Right lobe of liver (tissue), 6 donors: ENCODE measurements at regions not wholly inside any gene's neighbourhood (a gene's known extent, or its start where the extent isn't known, plus 50 kb on each side); places are given as distances from the start of the nearest gene placed in this dataset.

Experiments
- ATAC-seq, 4 donors: fragments of 200-7000 bp; cut with Tn5 transposase; one replicate each; pipeline ENCODE4 v1.9.1; 2020; ENCODE audit warnings: mild to moderate bottlenecking in 4 of 4, moderate library complexity in 4 of 4
- DNase-seq, 3 donors: peaks; one replicate each; pipeline ENCODE4 v3.0.0-alpha.2; 2020
- H3K27ac ChIP-seq, 3 donors: fragments of 200-600 bp; one replicate each; pipeline ENCODE4 v1.8.0; 2022
- H3K27me3 ChIP-seq, 2 donors: fragments of 200-600 bp; one replicate each; pipeline ENCODE4 v1.8.0; 2022
- H3K36me3 ChIP-seq, 4 donors: fragments of 200-600 bp; sonication (generic) in 1 of 4; one replicate each; pipeline versions ENCODE4 v1.5.1 to v1.8.0; 2017 to 2022; ENCODE audit warnings: control low read depth in 1 of 4
- H3K4me1 ChIP-seq, 4 donors: fragments of 200-600 bp; sonication (generic) in 1 of 4; one replicate each; pipeline versions ENCODE4 v1.5.1 to v1.8.0; 2017 to 2022; ENCODE audit warnings: control low read depth in 1 of 4
- H3K4me3 ChIP-seq, 3 donors: fragments of 200-600 bp; one replicate each; pipeline ENCODE4 v1.8.0; 2022
- H3K9me3 ChIP-seq, 4 donors: fragments of 200-600 bp; sonication (generic) in 1 of 4; one replicate each; pipeline versions ENCODE4 v1.5.1 to v1.8.0; 2017 to 2022; ENCODE audit warnings: control low read depth in 1 of 4
- CTCF ChIP-seq, 4 donors: fragments of 200-600 bp in 3 of 4; fragments of 450-650 bp in 1 of 4; IDR thresholded peaks; one replicate each; pipeline versions ENCODE4 v1.5.1 to v1.8.0; 2016 to 2022; ENCODE audit warnings: antibody characterized with exemption in 4 of 4, mild to moderate bottlenecking in 2 of 4
- POLR2A ChIP-seq: fragments of 450-650 bp; IDR thresholded peaks from one replicate; pipeline ENCODE4 v1.6.1; 2017; ENCODE audit warnings: antibody characterized with exemption, mild to moderate bottlenecking
- WGBS: methylation state at CpG from one replicate; pipeline ENCODE4 v1.1.6; 2018; ENCODE audit warnings: low coverage, low lambda C conversion rate; ENCODE audit not compliant: insufficient coverage; ENCODE audit errors: missing lambda C conversion rate; 5-methylcytosine and 5-hydroxymethylcytosine counted together
- intact Hi-C, 2 donors: fragments of 100-400 bp; cut with DNase I; formaldehyde crosslinking; loops; one replicate each; pipeline versions ENCODE4 v1.11.2 to v1.14.1; 2022
- donor health status: DM: no; HTN: yes; CAD: no.
- donor health status: DM: no; HTN: no; CAD: no.
- donor health status: DM: no; HTN: no; CAD: no.
- donor health status: DM: no; HTN: yes; CAD: no.
- donor health status: DM: no; HTN: yes; CAD: no.

GRCh38 chr6:141361559-141361958 is 771.2 kb upstream of the GJE1 start:
- no peaks in the 10 kb centered on the region for H3K36me3 ChIP-seq
- no peak for TF ChIP-seq CTCF (IDR thresholded peaks at IDR 0.05)
- TF ChIP-seq POLR2A = no peak
- DNase-seq = no peak
- intact Hi-C loops = no loop called here
- no peaks in the 10 kb centered on the region for H3K4me1 ChIP-seq
- H3K27ac ChIP-seq = no peak overlapping the region
- no peaks in the 10 kb centered on the region for H3K9me3 ChIP-seq
- ATAC-seq = no peak
- H3K4me3 ChIP-seq = no peak overlapping the region
- 57% methylated on average over 1 of the region's 1 CpG for WGBS
- H3K27me3 ChIP-seq = no peaks in the 10 kb centered on the region

GRCh38 chr6:141359953-141360352 is 772.8 kb upstream of the GJE1 start:
- Histone ChIP-seq H3K4me1 (no peaks in the 10 kb centered on the region), H3K4me3 (no peak overlapping the region), H3K36me3 (no peaks in the 10 kb centered on the region), H3K27me3 (no peaks in the 10 kb centered on the region), H3K27ac (no peak overlapping the region), H3K9me3 (no peaks in the 10 kb centered on the region)
- peak in 1 of 4 donors; percentile 36 for ATAC-seq
- TF ChIP-seq POLR2A = no peak
- TF ChIP-seq CTCF (IDR thresholded peaks at IDR 0.05) = no peak
- WGBS = 52% methylated on average over 5 of the region's 5 CpGs
- no peak for DNase-seq
- intact Hi-C loops = no loop called here

- intact Hi-C loops = no loop called here
- Histone ChIP-seq H3K4me3 (no peak overlapping the region), H3K4me1 (no peaks in the 10 kb centered on the region), H3K36me3 (no peaks in the 10 kb centered on the region), H3K27ac (no peak overlapping the region), H3K27me3 (no peaks in the 10 kb centered on the region), H3K9me3 (no peaks in the 10 kb centered on the region)
- TF ChIP-seq CTCF (IDR thresholded peaks at IDR 0.05) (peak in 3 of 4 donors; percentile 8 to 26 (median 17)), POLR2A (no peak)
- 85% methylated on average over 4 of the region's 4 CpGs for WGBS
- DNase-seq (no peak), ATAC-seq (no peak)
Observed at GRCh38 chr6:141354191-141354955, 778.4 kb upstream of the GJE1 start.

GRCh38 chr6:141351721-141352120 is 781.0 kb upstream of the GJE1 start:
- Histone ChIP-seq H3K4me3 (no peak overlapping the region), H3K9me3 (no peaks in the 10 kb centered on the region), H3K36me3 (no peaks in the 10 kb centered on the region), H3K27me3 (no peaks in the 10 kb centered on the region), H3K27ac (no peak overlapping the region), H3K4me1 (no peaks in the 10 kb centered on the region)
- TF ChIP-seq CTCF (IDR thresholded peaks at IDR 0.05) (no peak), POLR2A (no peak)
- 89% methylated on average over 1 of the region's 1 CpG for WGBS
- no peak for ATAC-seq
- intact Hi-C loops = no loop called here
- no peak for DNase-seq
